GM13976 (cell line): ENCODE measurements at regions not wholly inside any gene's neighbourhood (a gene's known extent, or its start where the extent isn't known, plus 50 kb on each side); places are given as distances from the start of the nearest gene placed in this dataset.

Experiments used
- DNase-seq: peaks from one replicate; pipeline ENCODE4 v3.0.0; 2012; ENCODE audit warnings: low spot score
- in situ Hi-C: fragments of 300-500 bp; cut with MboI; formaldehyde crosslinking; loops from one replicate; pipeline ENCODE4 v1.12.0; 2022; ENCODE audit warnings: low sequenced_read_pairs, mixed read lengths, inconsistent platforms; ENCODE audit not compliant: unreplicated experiment
- TF ChIP-seq, protein P1 (sequence below): IDR thresholded peaks from 2 replicates; pipeline ENCODE4 v1.5.1; 2012; ENCODE audit warnings: borderline replicate concordance, mild to moderate bottlenecking; ENCODE audit not compliant: insufficient read depth; ENCODE audit errors: extremely low read depth, missing control alignments, control extremely low read depth

DNA sequence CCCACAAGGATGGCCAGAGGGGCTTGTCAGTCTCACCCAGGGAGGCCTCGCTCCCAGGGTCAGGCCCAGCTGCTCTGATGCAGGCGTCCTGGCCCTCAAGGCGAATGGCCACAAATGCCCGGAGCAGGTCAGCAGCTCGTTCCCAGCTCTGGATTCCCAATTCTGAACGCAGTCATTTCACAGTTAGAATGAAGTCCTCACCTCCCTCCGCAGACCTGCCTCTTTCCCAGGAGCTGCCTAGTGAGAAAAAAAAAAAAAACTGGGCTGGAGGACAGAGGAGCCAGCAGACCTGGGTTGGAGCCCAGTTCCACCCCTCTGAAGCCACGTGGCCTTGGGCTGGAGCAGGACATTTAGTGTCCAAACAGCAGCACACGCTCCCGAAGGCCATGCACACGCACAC, 62.2 kb upstream of the DIO3 start:
- in situ Hi-C loops = no loop called here
- TF ChIP-seq, protein P1, sequence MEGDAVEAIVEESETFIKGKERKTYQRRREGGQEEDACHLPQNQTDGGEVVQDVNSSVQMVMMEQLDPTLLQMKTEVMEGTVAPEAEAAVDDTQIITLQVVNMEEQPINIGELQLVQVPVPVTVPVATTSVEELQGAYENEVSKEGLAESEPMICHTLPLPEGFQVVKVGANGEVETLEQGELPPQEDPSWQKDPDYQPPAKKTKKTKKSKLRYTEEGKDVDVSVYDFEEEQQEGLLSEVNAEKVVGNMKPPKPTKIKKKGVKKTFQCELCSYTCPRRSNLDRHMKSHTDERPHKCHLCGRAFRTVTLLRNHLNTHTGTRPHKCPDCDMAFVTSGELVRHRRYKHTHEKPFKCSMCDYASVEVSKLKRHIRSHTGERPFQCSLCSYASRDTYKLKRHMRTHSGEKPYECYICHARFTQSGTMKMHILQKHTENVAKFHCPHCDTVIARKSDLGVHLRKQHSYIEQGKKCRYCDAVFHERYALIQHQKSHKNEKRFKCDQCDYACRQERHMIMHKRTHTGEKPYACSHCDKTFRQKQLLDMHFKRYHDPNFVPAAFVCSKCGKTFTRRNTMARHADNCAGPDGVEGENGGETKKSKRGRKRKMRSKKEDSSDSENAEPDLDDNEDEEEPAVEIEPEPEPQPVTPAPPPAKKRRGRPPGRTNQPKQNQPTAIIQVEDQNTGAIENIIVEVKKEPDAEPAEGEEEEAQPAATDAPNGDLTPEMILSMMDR = no peak
- DNase-seq = no peak

GRCh38 chr14:101499513-101499912, 61.8 kb upstream of the DIO3 start:
- TF ChIP-seq, protein P1 = no peak
- DNase-seq = no peak
- in situ Hi-C loops = no loop called here

- in situ Hi-C loops = no loop called here
- no peak for DNase-seq
- TF ChIP-seq, protein P1 = no peak
These were observed 61.2 kb upstream of the DIO3 start for GRCh38 chr14:101500061-101500460.

- no peak for DNase-seq
- in situ Hi-C loops = no loop called here
- TF ChIP-seq, protein P1 = no peak
These were observed 60.6 kb upstream of the DIO3 start for GRCh38 chr14:101500681-101501080.

- TF ChIP-seq, protein P1 = no peak
- DNase-seq = no peak
- in situ Hi-C loops = no loop called here
These were observed 60.0 kb upstream of the DIO3 start for GRCh38 chr14:101501341-101501740.

DNA sequence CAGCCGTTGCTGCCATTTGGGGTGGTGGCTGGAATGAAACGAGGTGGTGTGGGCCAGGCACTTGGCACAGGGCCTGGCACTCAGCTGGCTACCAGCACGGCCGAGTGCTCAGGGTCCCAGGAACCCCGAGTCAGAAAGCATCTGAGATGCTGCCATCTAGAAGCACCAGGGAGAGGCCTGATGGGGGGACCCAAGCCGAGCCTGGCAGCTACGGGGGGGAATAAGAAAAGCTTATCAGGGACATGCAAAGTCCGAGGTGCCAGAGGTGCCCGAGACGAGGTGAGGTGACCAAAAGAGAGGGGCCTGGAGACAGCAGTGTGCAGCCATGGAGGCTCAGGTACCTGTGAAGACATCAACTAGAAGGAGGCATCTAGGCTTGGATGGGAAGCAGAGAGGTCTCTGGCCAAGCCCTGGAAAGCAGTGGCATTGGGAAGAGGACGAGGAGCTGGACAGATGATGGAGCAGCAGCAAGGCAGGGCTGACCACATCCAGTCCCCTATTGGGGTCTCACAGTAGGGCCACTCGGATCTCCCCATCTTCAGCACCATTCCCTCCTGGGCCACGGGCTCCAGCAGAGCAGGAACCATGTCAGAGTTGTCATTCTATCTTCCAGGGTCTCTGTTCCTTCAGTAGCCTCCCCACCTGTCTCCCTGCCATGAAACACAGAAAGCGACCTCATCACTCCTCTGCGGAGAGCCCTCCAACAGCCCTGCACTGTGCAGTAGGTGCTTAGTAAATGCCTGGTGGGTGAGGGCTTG, 59.3 kb upstream of the DIO3 start:
- in situ Hi-C loops = no loop called here
- DNase-seq = no peak
- TF ChIP-seq, protein P1 = no peak
